DND-41 (cell line): ENCODE measurements at regions not wholly inside any gene's neighbourhood (a gene's known extent, or its start where the extent isn't known, plus 50 kb on each side); places are given as distances from the start of the nearest gene placed in this dataset.

Experiments used
- ATAC-seq: fragments of 200-7000 bp; cut with Tn5 transposase; 3 replicates; pipeline ENCODE4 v1.9.1; 2021; ENCODE audit warnings: low read depth; ENCODE audit not compliant: insufficient read depth
- DNase-seq: peaks from one replicate; pipeline ENCODE4 v3.0.0-alpha.2; 2020
- H2AFZ ChIP-seq: 2 replicates; pipeline ENCODE4 v1.6.0; 2012; ENCODE audit warnings: low read depth, low read length
- H3K27ac ChIP-seq: 2 replicates; pipeline ENCODE4 v1.5.1; 2012; ENCODE audit warnings: low read length, inconsistent platforms
- H3K27me3 ChIP-seq: fragments of 200-600 bp; sonication (generic); 2 replicates; pipeline ENCODE4 v1.6.0; 2012; ENCODE audit warnings: low read length, mild to moderate bottlenecking, inconsistent platforms; ENCODE audit not compliant: insufficient read depth, poor library complexity
- H3K36me3 ChIP-seq: 2 replicates; pipeline ENCODE4 v1.5.1; 2012; ENCODE audit warnings: low read length, inconsistent platforms; ENCODE audit not compliant: insufficient read depth
- H3K4me1 ChIP-seq: 2 replicates; pipeline ENCODE4 v1.5.1; 2012; ENCODE audit warnings: mild to moderate bottlenecking, low read length; ENCODE audit not compliant: insufficient read depth
- H3K4me2 ChIP-seq: 2 replicates; pipeline ENCODE4 v1.6.0; 2012; ENCODE audit warnings: mild to moderate bottlenecking, moderate library complexity, low read length, inconsistent platforms; ENCODE audit not compliant: insufficient read depth
- H3K4me3 ChIP-seq, 2 experiments: fragments of 200-600 bp in 1 of 2; shearing (Covaris generic) in 1 of 2; 2 replicates each; pipeline ENCODE4 v1.5.1; 2012 to 2016; ENCODE audit warnings: inconsistent platforms in 2 of 2, low read length in 2 of 2, mild to moderate bottlenecking in 2 of 2, low read depth in 1 of 2, moderate library complexity in 1 of 2
- H3K79me2 ChIP-seq: 2 replicates; pipeline ENCODE4 v1.6.0; 2012; ENCODE audit warnings: low read length, inconsistent platforms; ENCODE audit not compliant: insufficient read depth
- H3K9ac ChIP-seq: 2 replicates; pipeline ENCODE4 v1.6.0; 2012; ENCODE audit warnings: low read depth, mild to moderate bottlenecking, inconsistent platforms, low read length, moderate library complexity
- H3K9me3 ChIP-seq: 2 replicates; pipeline ENCODE4 v1.5.1; 2012; ENCODE audit warnings: low read length, moderate library complexity, mild to moderate bottlenecking, inconsistent platforms; ENCODE audit not compliant: insufficient read depth, severe bottlenecking
- H4K20me1 ChIP-seq: 2 replicates; pipeline ENCODE4 v1.6.0; 2012; ENCODE audit warnings: low read length; ENCODE audit not compliant: insufficient read depth
- EZH2 ChIP-seq: IDR thresholded peaks from 3 replicates; pipeline ENCODE4 v1.6.1; 2012; ENCODE audit warnings: borderline replicate concordance, low read depth, mild to moderate bottlenecking, moderate library complexity, low read length, inconsistent platforms; ENCODE audit not compliant: severe bottlenecking
- TF ChIP-seq, protein P1 (sequence below): IDR thresholded peaks from 2 replicates; pipeline ENCODE4 v1.5.1; 2012; ENCODE audit warnings: borderline replicate concordance, low read length, moderate library complexity, mild to moderate bottlenecking; ENCODE audit not compliant: poor library complexity, severe bottlenecking; ENCODE audit errors: extremely low read depth

DNA sequence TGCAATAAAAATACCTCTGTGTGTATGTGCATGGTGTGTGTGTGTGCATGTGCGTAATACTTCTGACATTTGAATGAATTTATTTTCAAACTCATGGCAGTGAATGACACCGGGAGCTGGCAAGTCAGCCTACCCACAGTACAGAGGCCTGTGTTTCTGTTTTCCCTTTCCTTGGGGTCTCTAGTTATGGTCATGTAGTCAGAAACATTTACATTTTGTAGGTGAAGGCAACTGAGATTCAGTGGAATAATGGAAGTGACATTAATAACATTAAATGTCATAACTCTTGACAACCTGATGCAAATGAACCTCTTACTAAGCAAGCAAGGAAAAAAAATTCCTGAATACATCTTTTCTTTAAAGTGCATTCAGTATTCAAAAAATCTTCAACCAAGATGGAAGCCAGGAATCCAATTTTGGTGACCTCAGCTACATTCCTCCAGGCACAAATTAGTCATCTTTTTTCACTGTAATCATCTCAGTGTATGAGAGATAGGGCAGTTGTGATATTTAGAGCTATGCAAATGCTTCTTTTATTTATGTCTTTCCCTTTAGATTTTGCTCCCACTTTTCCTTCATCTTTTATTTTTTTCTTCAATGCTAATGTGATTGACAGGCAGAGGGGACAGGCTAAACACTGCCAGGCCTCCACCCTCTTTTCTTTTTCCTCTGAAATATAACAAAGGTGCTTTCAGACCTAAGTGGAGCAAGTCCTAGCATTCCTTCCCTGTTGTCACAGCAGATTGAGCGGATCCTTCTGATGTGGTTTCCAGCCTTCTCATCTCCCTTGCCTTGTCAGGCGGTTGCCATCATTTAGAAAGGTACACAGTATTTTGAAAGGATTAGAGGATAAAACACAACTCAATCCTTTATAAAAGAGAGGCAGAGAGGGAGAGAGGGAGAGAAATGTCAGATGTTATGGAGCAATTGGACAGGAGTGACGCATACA lies 569.8 kb upstream of the ADAMTS16 start:
- Histone ChIP-seq H3K9ac (no peak overlapping the region), H3K79me2 (no peaks in the 10 kb centered on the region), H3K27ac (no peak overlapping the region), H3K4me1 (peaks cover 23% of the 10 kb centered on the region), H3K9me3 (no peaks in the 10 kb centered on the region), H4K20me1 (no peaks in the 10 kb centered on the region), H3K4me2 (no peak overlapping the region), H3K4me3 (no peak overlapping the region), H2AFZ (peak overlapping the region; percentile 7; the same call in 1 of the 2 replicates), H3K27me3 (no peaks in the 10 kb centered on the region), H3K36me3 (no peaks in the 10 kb centered on the region)
- TF ChIP-seq, protein P1, sequence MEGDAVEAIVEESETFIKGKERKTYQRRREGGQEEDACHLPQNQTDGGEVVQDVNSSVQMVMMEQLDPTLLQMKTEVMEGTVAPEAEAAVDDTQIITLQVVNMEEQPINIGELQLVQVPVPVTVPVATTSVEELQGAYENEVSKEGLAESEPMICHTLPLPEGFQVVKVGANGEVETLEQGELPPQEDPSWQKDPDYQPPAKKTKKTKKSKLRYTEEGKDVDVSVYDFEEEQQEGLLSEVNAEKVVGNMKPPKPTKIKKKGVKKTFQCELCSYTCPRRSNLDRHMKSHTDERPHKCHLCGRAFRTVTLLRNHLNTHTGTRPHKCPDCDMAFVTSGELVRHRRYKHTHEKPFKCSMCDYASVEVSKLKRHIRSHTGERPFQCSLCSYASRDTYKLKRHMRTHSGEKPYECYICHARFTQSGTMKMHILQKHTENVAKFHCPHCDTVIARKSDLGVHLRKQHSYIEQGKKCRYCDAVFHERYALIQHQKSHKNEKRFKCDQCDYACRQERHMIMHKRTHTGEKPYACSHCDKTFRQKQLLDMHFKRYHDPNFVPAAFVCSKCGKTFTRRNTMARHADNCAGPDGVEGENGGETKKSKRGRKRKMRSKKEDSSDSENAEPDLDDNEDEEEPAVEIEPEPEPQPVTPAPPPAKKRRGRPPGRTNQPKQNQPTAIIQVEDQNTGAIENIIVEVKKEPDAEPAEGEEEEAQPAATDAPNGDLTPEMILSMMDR, result no peak
- no peak for TF ChIP-seq EZH2
- DNase-seq (no peak), ATAC-seq (peak; percentile 16; the same call in 1 of the 3 replicates)

DNA sequence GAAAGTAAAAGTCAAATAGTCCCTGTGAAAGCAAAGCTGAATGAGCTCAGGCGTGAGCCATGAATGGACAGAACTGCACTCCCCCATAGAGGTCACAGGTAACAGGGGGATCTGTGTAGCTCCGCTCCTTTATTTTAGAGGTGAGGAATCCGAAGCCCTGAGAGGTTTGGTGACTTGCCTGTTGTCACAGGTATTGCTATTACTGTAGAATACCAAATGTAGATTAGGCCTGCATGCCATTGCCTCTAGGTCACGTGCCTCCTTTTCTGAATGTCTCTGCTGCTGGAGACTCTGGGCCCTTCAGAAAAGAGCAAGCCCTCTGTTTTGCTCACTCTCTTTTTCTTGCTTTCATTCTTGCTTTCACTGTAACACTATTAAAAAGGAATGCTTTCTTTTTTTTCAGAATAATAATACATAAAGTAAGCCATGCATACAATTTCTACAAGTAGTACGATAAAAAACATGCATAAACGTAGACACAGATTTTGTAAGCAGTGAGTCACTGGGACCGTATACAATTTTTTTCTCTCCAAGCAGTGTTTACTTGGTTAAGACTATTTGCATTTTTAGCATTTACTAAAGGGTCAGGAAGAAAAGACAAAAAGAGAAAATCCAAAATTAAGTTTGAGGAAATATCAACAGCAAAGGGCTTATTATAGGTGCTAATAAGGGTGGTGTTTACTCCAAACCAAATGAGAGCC lies 568.7 kb upstream of the ADAMTS16 start:
- Histone ChIP-seq H4K20me1 (no peaks in the 10 kb centered on the region), H2AFZ (no peak overlapping the region), H3K27me3 (no peaks in the 10 kb centered on the region), H3K9ac (no peak overlapping the region), H3K79me2 (no peaks in the 10 kb centered on the region), H3K4me2 (no peak overlapping the region), H3K4me3 (no peak overlapping the region), H3K4me1 (peaks cover 34% of the 10 kb centered on the region), H3K27ac (no peak overlapping the region), H3K9me3 (no peaks in the 10 kb centered on the region), H3K36me3 (no peaks in the 10 kb centered on the region)
- TF ChIP-seq, protein P1, result no peak
- TF ChIP-seq EZH2, result no peak
- ATAC-seq (no peak), DNase-seq (no peak)

DNA sequence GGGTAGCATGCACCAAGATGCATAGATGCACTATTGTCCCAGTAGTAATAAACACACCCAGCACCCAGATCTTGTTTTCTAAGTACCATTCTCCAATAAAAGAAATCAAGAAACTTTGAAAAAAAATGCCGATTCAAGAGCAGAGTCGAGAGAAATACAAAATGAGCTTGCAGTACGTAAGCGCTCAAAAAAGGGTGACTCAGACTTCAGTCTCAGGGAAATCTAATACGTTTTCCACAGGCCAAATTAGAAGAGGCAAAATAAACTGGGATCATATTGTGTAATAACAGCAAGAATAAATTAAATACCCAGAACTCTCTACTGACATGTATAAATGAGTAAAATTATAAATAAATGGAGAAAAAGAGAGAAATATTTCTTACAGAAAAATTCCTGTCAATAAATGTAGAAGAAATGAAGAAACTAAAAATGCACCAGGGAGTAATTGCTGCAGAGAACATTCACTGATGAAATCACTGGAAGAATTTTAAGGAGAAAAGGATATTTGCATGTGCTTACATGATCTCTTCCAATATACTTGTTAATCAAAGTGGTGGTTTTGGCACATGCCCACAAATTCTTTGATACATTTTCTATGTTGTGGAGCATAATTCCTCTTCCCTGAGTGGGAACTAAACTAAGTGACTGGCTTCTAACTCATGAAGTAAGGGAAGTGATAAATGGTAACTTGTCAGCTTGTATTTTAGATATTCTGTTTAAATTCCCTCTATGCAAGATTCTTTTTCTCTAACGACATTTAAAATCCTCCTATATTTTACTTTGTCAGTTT lies 567.6 kb upstream of the ADAMTS16 start:
- ATAC-seq, result no peak
- H3K36me3 ChIP-seq, result no peaks in the 10 kb centered on the region
- no peak for DNase-seq
- TF ChIP-seq EZH2, result no peak
- TF ChIP-seq, protein P1, result no peak
- no peaks in the 10 kb centered on the region for H3K9me3 ChIP-seq
- peaks cover 45% of the 10 kb centered on the region for H3K4me1 ChIP-seq
- no peak overlapping the region for H3K27ac ChIP-seq
- H3K4me2 ChIP-seq, result no peak overlapping the region
- no peak overlapping the region for H3K9ac ChIP-seq
- no peak overlapping the region for H2AFZ ChIP-seq
- H3K4me3 ChIP-seq, result no peak overlapping the region
- no peaks in the 10 kb centered on the region for H3K27me3 ChIP-seq
- no peaks in the 10 kb centered on the region for H4K20me1 ChIP-seq
- no peaks in the 10 kb centered on the region for H3K79me2 ChIP-seq
